Ovary (tissue), 3 donors: ENCODE measurements at regions not wholly inside any gene's neighbourhood (a gene's known extent, or its start where the extent isn't known, plus 50 kb on each side); places are given as distances from the start of the nearest gene placed in this dataset.

Source experiments
- EP300 ChIP-seq: sonication (generic); formaldehyde crosslinking; IDR thresholded peaks from one replicate; pipeline ENCODE4 v1.6.1; 2017; ENCODE audit warnings: antibody characterized with exemption
- POLR2A ChIP-seq: fragments of 450-650 bp; IDR thresholded peaks from one replicate; pipeline ENCODE4 v1.6.1; 2017; ENCODE audit warnings: antibody characterized with exemption, mild to moderate bottlenecking, moderate library complexity
- TF ChIP-seq, protein P1 (sequence below), 3 donors: fragments of 450-650 bp in 2 of 3; fragments of 200-600 bp in 1 of 3; IDR thresholded peaks; one replicate each; pipeline versions ENCODE4 v1.5.1 to v1.8.0; 2016 to 2022; ENCODE audit warnings: antibody characterized with exemption in 3 of 3, mild to moderate bottlenecking in 1 of 3
- donor health status: DM: no; HTN: no; CAD: no.

GRCh38 chr9:120338340-120338739 is 241.6 kb downstream of the CDK5RAP2 start:
- TF ChIP-seq, protein P1, sequence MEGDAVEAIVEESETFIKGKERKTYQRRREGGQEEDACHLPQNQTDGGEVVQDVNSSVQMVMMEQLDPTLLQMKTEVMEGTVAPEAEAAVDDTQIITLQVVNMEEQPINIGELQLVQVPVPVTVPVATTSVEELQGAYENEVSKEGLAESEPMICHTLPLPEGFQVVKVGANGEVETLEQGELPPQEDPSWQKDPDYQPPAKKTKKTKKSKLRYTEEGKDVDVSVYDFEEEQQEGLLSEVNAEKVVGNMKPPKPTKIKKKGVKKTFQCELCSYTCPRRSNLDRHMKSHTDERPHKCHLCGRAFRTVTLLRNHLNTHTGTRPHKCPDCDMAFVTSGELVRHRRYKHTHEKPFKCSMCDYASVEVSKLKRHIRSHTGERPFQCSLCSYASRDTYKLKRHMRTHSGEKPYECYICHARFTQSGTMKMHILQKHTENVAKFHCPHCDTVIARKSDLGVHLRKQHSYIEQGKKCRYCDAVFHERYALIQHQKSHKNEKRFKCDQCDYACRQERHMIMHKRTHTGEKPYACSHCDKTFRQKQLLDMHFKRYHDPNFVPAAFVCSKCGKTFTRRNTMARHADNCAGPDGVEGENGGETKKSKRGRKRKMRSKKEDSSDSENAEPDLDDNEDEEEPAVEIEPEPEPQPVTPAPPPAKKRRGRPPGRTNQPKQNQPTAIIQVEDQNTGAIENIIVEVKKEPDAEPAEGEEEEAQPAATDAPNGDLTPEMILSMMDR (IDR thresholded peaks at IDR 0.05), result no peak
- TF ChIP-seq POLR2A (no peak), EP300 (no peak)
